H1 (cell line): ENCODE measurements at regions not wholly inside any gene's neighbourhood (a gene's known extent, or its start where the extent isn't known, plus 50 kb on each side); places are given as distances from the start of the nearest gene placed in this dataset.

Experiments
- ASH2L ChIP-seq: fragments of 200-600, 300-600 bp; sonication (generic); IDR thresholded peaks from one replicate; pipeline ENCODE4 v1.7.1; 2017; ENCODE audit warnings: low read length
- CTCF ChIP-seq, 3 experiments: IDR thresholded peaks; 1 replicate in 2 of 3; 2 replicates in 1 of 3; pipeline versions ENCODE4 v1.5.1 to v1.6.1; 2011; ENCODE audit warnings: low read length in 3 of 3, mild to moderate bottlenecking in 3 of 3, inconsistent platforms in 2 of 3, low read depth in 1 of 3, moderate library complexity in 1 of 3; ENCODE audit not compliant: insufficient read depth in 1 of 3; ENCODE audit errors: control extremely low read depth in 1 of 3
- EP300 ChIP-seq, 2 experiments: IDR thresholded peaks; 1 replicate in 1 of 2; 2 replicates in 1 of 2; pipeline ENCODE4 v1.6.1; 2011 to 2012; ENCODE audit warnings: low read depth in 2 of 2, low read length in 2 of 2, mild to moderate bottlenecking in 2 of 2, borderline replicate concordance in 1 of 2, inconsistent platforms in 1 of 2, moderate library complexity in 1 of 2
- EZH2 ChIP-seq: fragments of 200-600 bp; sonication (generic); IDR thresholded peaks from 2 replicates; pipeline ENCODE4 v1.7.1; 2012; ENCODE audit warnings: low read depth, mild to moderate bottlenecking, moderate library complexity, low read length, inconsistent platforms; ENCODE audit not compliant: severe bottlenecking
- JUND ChIP-seq: IDR thresholded peaks from 2 replicates; pipeline ENCODE4 v1.6.1; 2011; ENCODE audit warnings: mild to moderate bottlenecking, improper control_type of control experiment, low read length
- POLR2A ChIP-seq, 2 experiments: IDR thresholded peaks; 1 replicate in 1 of 2; 2 replicates in 1 of 2; pipeline ENCODE4 v1.6.1; 2011; ENCODE audit warnings: low read depth in 2 of 2, low read length in 2 of 2, mild to moderate bottlenecking in 2 of 2; ENCODE audit errors: control extremely low read depth in 1 of 2
- RAD21 ChIP-seq, 2 experiments: IDR thresholded peaks in 1 of 2; conservative IDR thresholded peaks in 1 of 2; 2 replicates each; pipeline ENCODE4 v1.6.1; 2011; ENCODE audit warnings: low read depth in 2 of 2, low read length in 2 of 2, improper control_type of control experiment in 1 of 2, inconsistent platforms in 1 of 2, mild to moderate bottlenecking in 1 of 2, moderate library complexity in 1 of 2
- SAP30 ChIP-seq: fragments of 300-600 bp; sonication (generic); IDR thresholded peaks from 2 replicates; pipeline ENCODE4 v1.7.1; 2012; ENCODE audit warnings: low read length, moderate library complexity, mild to moderate bottlenecking, inconsistent platforms; ENCODE audit not compliant: insufficient read depth, insufficient replicate concordance
- SIN3A ChIP-seq, 2 experiments: IDR thresholded peaks in 1 of 2; conservative IDR thresholded peaks in 1 of 2; 2 replicates each; pipeline ENCODE4 v1.6.1; 2011 to 2012; ENCODE audit warnings: low read length in 2 of 2, improper control_type of control experiment in 1 of 2, low read depth in 1 of 2, mild to moderate bottlenecking in 1 of 2
- SP1 ChIP-seq: IDR thresholded peaks from 2 replicates; pipeline ENCODE4 v1.6.1; 2011; ENCODE audit warnings: low read depth, low read length
- USF2 ChIP-seq: IDR thresholded peaks from 2 replicates; pipeline ENCODE4 v1.6.1; 2011; ENCODE audit warnings: low read length, improper control_type of control experiment

- TF ChIP-seq EP300 (IDR thresholded peaks at IDR 0.05; ENCODE audit: borderline replicate concordance in 1 of 2, low read depth in 2 of 2, low read length in 2 of 2) = no peak
- TF ChIP-seq EZH2 = no peak
- TF ChIP-seq ASH2L = no peak
- TF ChIP-seq USF2 = no peak
- TF ChIP-seq RAD21 (IDR thresholded peaks at IDR 0.05 in 1 of 2, conservative IDR thresholded peaks at IDR 0.05 in 1 of 2; ENCODE audit: low read depth in 2 of 2, low read length in 2 of 2) = no peak
- no peak for TF ChIP-seq POLR2A (IDR thresholded peaks at IDR 0.05; ENCODE audit: control extremely low read depth in 1 of 2, low read depth in 2 of 2, low read length in 2 of 2)
- TF ChIP-seq JUND = no peak
- no peak for TF ChIP-seq SP1
- no peak for TF ChIP-seq SIN3A (conservative IDR thresholded peaks at IDR 0.05 in 1 of 2, IDR thresholded peaks at IDR 0.05 in 1 of 2; ENCODE audit: low read depth in 1 of 2, low read length in 2 of 2)
- TF ChIP-seq SAP30 = no peak
- no peak for TF ChIP-seq CTCF (IDR thresholded peaks at IDR 0.05; ENCODE audit: control extremely low read depth in 1 of 3, insufficient read depth in 1 of 3, low read depth in 1 of 3, low read length in 3 of 3)
These were observed 85.6 kb upstream of the RASGRF1 start for GRCh38 chr15:79176151-79176550.
